A673 (cell line): ENCODE measurements at regions not wholly inside any gene's neighbourhood (a gene's known extent, or its start where the extent isn't known, plus 50 kb on each side); places are given as distances from the start of the nearest gene placed in this dataset.

Source experiments
- CTCF ChIP-seq: fragments of 300-800, 200-600 bp; sonication (generic); conservative IDR thresholded peaks from 2 replicates; pipeline ENCODE4 v1.5.1; 2017; ENCODE audit warnings: low read depth, mild to moderate bottlenecking, antibody characterized with exemption, low read length, moderate library complexity, mixed read lengths
- EZH2 ChIP-seq: fragments of 200-600 bp; sonication (generic); IDR thresholded peaks from 2 replicates; pipeline ENCODE4 v1.6.1; 2017; ENCODE audit warnings: borderline replicate concordance, low read depth, mild to moderate bottlenecking, mixed read lengths, antibody characterized with exemption, low read length; ENCODE audit not compliant: poor library complexity, severe bottlenecking

- no peak for TF ChIP-seq CTCF
- no peak for TF ChIP-seq EZH2
These were observed 589.4 kb upstream of the WWC1 start for GRCh38 chr5:167702014-167702413.
